ENCODE measurements at regions not wholly inside any gene's neighbourhood (a gene's known extent, or its start where the extent isn't known, plus 50 kb on each side); places are given as distances from the start of the nearest gene placed in this dataset.

- H3K4me1 Mint-ChIP-seq (ENCODE audit: low read depth): no peaks in the 10 kb centered on the region
These were observed 251.1 kb upstream of the JUN start for GRCh38 chr1:59034925-59035324.

GRCh38 chr1:59039551-59039950 is 255.7 kb upstream of the JUN start:
- Mint-ChIP-seq H3K27me3 (ENCODE audit: low read depth) (no peaks in the 10 kb centered on the region), H3K4me3 (no peak overlapping the region), H3K4me1 (ENCODE audit: low read depth) (peaks cover 27% of the 10 kb centered on the region), H3K36me3 (ENCODE audit: low read depth) (peaks cover 14% of the 10 kb centered on the region), H3K9me3 (peaks cover 3% of the 10 kb centered on the region), H3K27ac (no peak overlapping the region)

More at GRCh38 chr1:59034925-59035324, 251.1 kb upstream of the JUN start:
- Mint-ChIP-seq H3K9me3 (peaks cover 4% of the 10 kb centered on the region), H3K27me3 (ENCODE audit: low read depth) (no peaks in the 10 kb centered on the region), H3K27ac (no peak overlapping the region), H3K36me3 (ENCODE audit: low read depth) (peaks cover 15% of the 10 kb centered on the region), H3K4me3 (no peak overlapping the region)

GRCh38 chr1:59040486-59040885 is 256.4 kb upstream of the FGGY start:
- H3K27ac Mint-ChIP-seq: no peak overlapping the region
- peaks cover 20% of the 10 kb centered on the region for H3K36me3 Mint-ChIP-seq (ENCODE audit: low read depth)

GRCh38 chr1:59041646-59042277 is 255.1 kb upstream of the FGGY start:
- no peaks in the 10 kb centered on the region for H3K27me3 Mint-ChIP-seq (ENCODE audit: low read depth)
- no peak overlapping the region for H3K4me3 Mint-ChIP-seq
- H3K27ac Mint-ChIP-seq: peak overlapping the region; percentile 10
- peaks cover 48% of the 10 kb centered on the region for H3K4me1 Mint-ChIP-seq (ENCODE audit: low read depth)
- H3K9me3 Mint-ChIP-seq: peaks cover 7% of the 10 kb centered on the region
- peaks cover 22% of the 10 kb centered on the region for H3K36me3 Mint-ChIP-seq (ENCODE audit: low read depth)

More at GRCh38 chr1:59040486-59040885, 256.4 kb upstream of the FGGY start:
- Mint-ChIP-seq H3K27me3 (ENCODE audit: low read depth) (no peaks in the 10 kb centered on the region), H3K4me3 (no peak overlapping the region), H3K9me3 (peaks cover 7% of the 10 kb centered on the region), H3K4me1 (ENCODE audit: low read depth) (peaks cover 37% of the 10 kb centered on the region)

GRCh38 chr1:59043796-59044195 is 253.1 kb upstream of the FGGY start:
- Mint-ChIP-seq H3K27ac (no peak overlapping the region), H3K27me3 (ENCODE audit: low read depth) (no peaks in the 10 kb centered on the region), H3K4me3 (no peak overlapping the region), H3K4me1 (ENCODE audit: low read depth) (peaks cover 66% of the 10 kb centered on the region), H3K36me3 (ENCODE audit: low read depth) (peaks cover 36% of the 10 kb centered on the region), H3K9me3 (peaks cover 19% of the 10 kb centered on the region)

- H3K4me3 Mint-ChIP-seq: peak overlapping the region; percentile 29
- peak overlapping the region; percentile 91 for H3K27ac Mint-ChIP-seq
These were observed 252.3 kb upstream of the FGGY start for GRCh38 chr1:59044535-59045121.

GRCh38 chr1:59045137-59045536 is 251.8 kb upstream of the FGGY start:
- H3K9me3 Mint-ChIP-seq: peaks cover 24% of the 10 kb centered on the region
- peaks cover 76% of the 10 kb centered on the region for H3K4me1 Mint-ChIP-seq (ENCODE audit: low read depth)
- no peaks in the 10 kb centered on the region for H3K27me3 Mint-ChIP-seq (ENCODE audit: low read depth)
- peaks cover 45% of the 10 kb centered on the region for H3K36me3 Mint-ChIP-seq (ENCODE audit: low read depth)
- H3K27ac Mint-ChIP-seq: peak overlapping the region; percentile 91
- peak overlapping the region; percentile 29 for H3K4me3 Mint-ChIP-seq

More at GRCh38 chr1:59044535-59045121, 252.3 kb upstream of the FGGY start:
- H3K9me3 Mint-ChIP-seq: peaks cover 24% of the 10 kb centered on the region
- H3K27me3 Mint-ChIP-seq (ENCODE audit: low read depth): no peaks in the 10 kb centered on the region
- peaks cover 74% of the 10 kb centered on the region for H3K4me1 Mint-ChIP-seq (ENCODE audit: low read depth)
- peaks cover 44% of the 10 kb centered on the region for H3K36me3 Mint-ChIP-seq (ENCODE audit: low read depth)

- H3K27me3 Mint-ChIP-seq (ENCODE audit: low read depth): no peaks in the 10 kb centered on the region
- peak overlapping the region; percentile 91 for H3K27ac Mint-ChIP-seq
- H3K36me3 Mint-ChIP-seq (ENCODE audit: low read depth): peaks cover 45% of the 10 kb centered on the region
- H3K4me1 Mint-ChIP-seq (ENCODE audit: low read depth): peaks cover 74% of the 10 kb centered on the region
- H3K4me3 Mint-ChIP-seq: peak overlapping the region; percentile 69
- peaks cover 24% of the 10 kb centered on the region for H3K9me3 Mint-ChIP-seq
These were observed 251.3 kb upstream of the FGGY start for GRCh38 chr1:59045636-59046035.

GRCh38 chr1:59046134-59046533 is 250.8 kb upstream of the FGGY start:
- peak overlapping the region; percentile 91 for H3K27ac Mint-ChIP-seq
- peak overlapping the region; percentile 69 for H3K4me3 Mint-ChIP-seq
- H3K4me1 Mint-ChIP-seq (ENCODE audit: low read depth): peaks cover 70% of the 10 kb centered on the region
- H3K27me3 Mint-ChIP-seq (ENCODE audit: low read depth): no peaks in the 10 kb centered on the region
- peaks cover 45% of the 10 kb centered on the region for H3K36me3 Mint-ChIP-seq (ENCODE audit: low read depth)
- peaks cover 24% of the 10 kb centered on the region for H3K9me3 Mint-ChIP-seq

- peaks cover 24% of the 10 kb centered on the region for H3K9me3 Mint-ChIP-seq
- peaks cover 65% of the 10 kb centered on the region for H3K4me1 Mint-ChIP-seq (ENCODE audit: low read depth)
- no peaks in the 10 kb centered on the region for H3K27me3 Mint-ChIP-seq (ENCODE audit: low read depth)
- peak overlapping the region; percentile 69 for H3K4me3 Mint-ChIP-seq
- H3K36me3 Mint-ChIP-seq (ENCODE audit: low read depth): peaks cover 45% of the 10 kb centered on the region
- H3K27ac Mint-ChIP-seq: peak overlapping the region; percentile 91
These were observed 250.2 kb upstream of the FGGY start for GRCh38 chr1:59046730-59047157.

- peaks cover 36% of the 10 kb centered on the region for H3K36me3 Mint-ChIP-seq (ENCODE audit: low read depth)
- peaks cover 46% of the 10 kb centered on the region for H3K4me1 Mint-ChIP-seq (ENCODE audit: low read depth)
- no peak overlapping the region for H3K4me3 Mint-ChIP-seq
- peaks cover 20% of the 10 kb centered on the region for H3K9me3 Mint-ChIP-seq
- no peaks in the 10 kb centered on the region for H3K27me3 Mint-ChIP-seq (ENCODE audit: low read depth)
- no peak overlapping the region for H3K27ac Mint-ChIP-seq
These were observed 245.9 kb upstream of the FGGY start for GRCh38 chr1:59051007-59051406.

- no peak overlapping the region for H3K27ac Mint-ChIP-seq
- H3K36me3 Mint-ChIP-seq (ENCODE audit: low read depth): peaks cover 37% of the 10 kb centered on the region
- no peaks in the 10 kb centered on the region for H3K27me3 Mint-ChIP-seq (ENCODE audit: low read depth)
- no peak overlapping the region for H3K4me3 Mint-ChIP-seq
- peaks cover 38% of the 10 kb centered on the region for H3K4me1 Mint-ChIP-seq (ENCODE audit: low read depth)
- peaks cover 20% of the 10 kb centered on the region for H3K9me3 Mint-ChIP-seq
These were observed 244.7 kb upstream of the FGGY start for GRCh38 chr1:59052166-59052590.

GRCh38 chr1:59054172-59054571 is 242.7 kb upstream of the FGGY start:
- H3K4me3 Mint-ChIP-seq: no peak overlapping the region
- H3K9me3 Mint-ChIP-seq: peaks cover 5% of the 10 kb centered on the region
- H3K27me3 Mint-ChIP-seq (ENCODE audit: low read depth): no peaks in the 10 kb centered on the region
- no peak overlapping the region for H3K27ac Mint-ChIP-seq
- peaks cover 26% of the 10 kb centered on the region for H3K4me1 Mint-ChIP-seq (ENCODE audit: low read depth)
- H3K36me3 Mint-ChIP-seq (ENCODE audit: low read depth): peaks cover 23% of the 10 kb centered on the region

- Mint-ChIP-seq H3K27ac (no peak overlapping the region), H3K9me3 (peaks cover 11% of the 10 kb centered on the region), H3K27me3 (ENCODE audit: low read depth) (no peaks in the 10 kb centered on the region), H3K36me3 (ENCODE audit: low read depth) (peaks cover 26% of the 10 kb centered on the region), H3K4me3 (no peak overlapping the region), H3K4me1 (ENCODE audit: low read depth) (peaks cover 29% of the 10 kb centered on the region)
These were observed 240.8 kb upstream of the FGGY start for GRCh38 chr1:59055908-59056719.
